ENCODE measurements at regions not wholly inside any gene's neighbourhood (a gene's known extent, or its start where the extent isn't known, plus 50 kb on each side); places are given as distances from the start of the nearest gene placed in this dataset.

- no peak for DNase-seq (ENCODE audit: low read depth)
Observed at GRCh38 chr12:75606956-75607355, 95.5 kb upstream of the KRR1 start.

DNA sequence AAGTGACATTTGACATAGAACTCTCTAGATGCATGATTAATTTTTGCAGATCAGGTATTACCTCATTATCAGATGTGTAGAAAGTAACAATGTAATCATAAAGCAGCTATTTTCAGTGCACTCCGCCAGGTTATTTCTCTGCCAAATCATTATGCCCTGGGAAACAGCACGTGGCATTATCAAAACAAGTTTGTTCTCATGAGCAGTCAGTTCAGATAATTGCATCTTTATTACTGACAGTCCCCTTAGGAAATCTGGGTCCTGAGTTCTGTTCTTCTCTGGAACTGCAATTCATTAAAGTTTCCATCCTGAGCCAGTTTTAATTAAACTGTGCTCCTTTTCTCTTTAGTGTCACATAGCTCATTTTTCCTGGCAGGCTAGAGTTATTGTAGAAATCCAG lies 94.7 kb upstream of the KRR1 start:
- no peak for DNase-seq (ENCODE audit: low read depth)

- peak; percentile 9 for DNase-seq (ENCODE audit: low read depth)
Observed at GRCh38 chr12:75603475-75603874, 92.1 kb upstream of the KRR1 start.

DNA sequence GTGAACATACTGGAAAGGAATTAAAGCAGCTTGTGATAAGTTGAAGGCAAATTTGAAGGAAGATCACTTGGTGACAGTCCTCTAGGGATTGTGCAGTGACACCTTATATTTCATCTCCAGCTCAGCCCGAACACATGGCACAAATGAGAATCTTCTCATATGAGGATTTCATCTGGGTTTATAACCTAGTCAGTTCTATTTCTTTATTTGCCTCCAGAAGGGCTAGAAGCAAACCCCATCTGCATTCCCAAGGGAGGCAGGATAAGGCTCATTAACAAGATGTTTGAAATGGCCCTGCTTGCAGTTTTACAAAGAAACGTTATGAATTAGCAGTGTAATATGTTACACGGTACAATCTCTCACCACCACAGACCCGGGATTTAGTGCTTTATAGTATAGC lies 90.7 kb upstream of the KRR1 start:
- no peak for DNase-seq (ENCODE audit: low read depth)

DNA sequence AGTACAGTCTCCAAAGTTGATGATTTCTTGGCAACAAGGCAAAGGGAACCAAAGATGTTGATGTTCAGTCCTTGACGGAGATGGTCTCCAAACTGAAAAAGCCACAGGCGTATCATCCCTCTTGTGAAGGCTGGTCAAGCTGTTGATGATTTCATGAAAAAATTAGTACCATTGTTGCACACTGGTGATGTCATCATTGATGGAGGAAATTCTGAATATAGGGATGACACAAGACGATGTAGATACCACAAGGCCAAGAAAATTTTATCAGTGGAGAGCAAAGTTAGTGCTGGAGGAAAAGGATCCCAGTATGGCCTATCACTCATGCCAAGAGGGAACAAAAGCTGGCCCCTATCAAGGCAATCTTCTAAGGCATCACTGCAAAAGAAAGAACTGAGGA lies 88.7 kb upstream of the KRR1 start:
- DNase-seq (ENCODE audit: low read depth), result no peak

DNA sequence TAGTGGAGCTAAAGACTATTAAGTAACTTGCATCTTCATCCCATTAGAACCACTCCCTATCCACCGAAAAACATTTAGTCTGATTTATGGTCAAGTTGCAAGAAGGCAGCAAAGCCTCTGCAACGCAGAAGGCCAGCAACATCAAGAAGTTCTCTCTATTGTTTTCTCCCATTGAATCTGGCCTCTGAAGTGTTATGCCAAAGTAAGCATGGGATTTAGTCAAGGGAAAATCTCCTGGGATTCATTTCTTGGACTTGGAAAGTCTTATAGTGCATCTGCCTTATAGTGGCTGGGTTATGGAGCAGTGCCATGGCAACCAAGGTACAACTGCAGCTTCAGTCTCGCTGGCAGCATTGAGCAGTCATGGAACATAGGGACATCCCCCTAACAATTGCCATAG lies 87.7 kb upstream of the KRR1 start:
- DNase-seq (ENCODE audit: low read depth), result no peak

DNA sequence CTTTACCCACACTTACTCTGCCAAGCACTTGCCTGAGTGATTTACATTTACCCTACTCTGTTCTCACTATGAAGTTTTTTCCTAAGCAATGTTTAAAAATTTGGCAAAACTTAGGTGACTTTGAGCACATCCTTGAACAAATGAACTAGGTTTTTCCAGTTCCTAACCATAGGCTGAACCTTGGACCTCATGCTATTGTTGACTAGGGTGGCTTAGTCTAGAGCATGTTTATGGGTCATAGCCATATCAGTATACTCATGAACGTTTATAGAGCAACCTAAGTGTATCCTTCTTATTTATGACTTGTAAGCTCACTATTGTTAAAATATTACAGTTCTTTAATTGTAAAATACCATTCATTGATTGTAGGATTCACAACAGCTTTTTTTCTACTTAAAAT lies 85.0 kb upstream of the KRR1 start:
- DNase-seq (ENCODE audit: low read depth), result no peak

DNA sequence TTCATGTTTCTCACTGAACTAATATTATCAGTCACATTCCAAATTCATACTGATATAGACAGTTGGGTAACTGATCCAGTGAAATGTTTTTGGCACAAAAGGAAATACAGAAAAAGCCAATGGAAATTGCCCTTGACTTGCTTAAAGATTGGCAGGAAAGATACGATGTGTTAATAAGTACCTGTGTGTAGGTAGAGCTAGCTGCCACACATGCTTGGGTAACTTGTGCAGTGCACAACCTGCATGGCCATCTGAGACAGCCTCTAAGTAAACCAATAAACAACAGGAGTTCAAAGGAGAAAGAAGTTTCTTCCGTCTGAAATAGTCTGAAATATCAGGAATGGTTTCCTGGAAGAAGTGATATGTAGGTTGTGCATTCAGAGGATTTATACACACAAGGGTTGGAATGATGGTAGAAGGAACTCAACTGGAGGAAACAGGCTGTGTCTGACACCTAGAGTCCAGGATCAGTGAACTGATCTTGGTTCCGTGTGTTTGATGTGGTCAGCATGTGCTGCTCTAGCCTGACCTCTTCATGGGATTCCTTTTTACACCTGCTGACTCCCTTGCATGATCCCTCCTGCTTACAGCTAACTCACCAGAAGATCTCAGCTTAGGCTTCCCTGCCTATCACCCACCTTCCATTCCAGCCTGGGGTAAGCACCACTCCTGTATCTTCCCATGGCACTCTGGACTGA lies 81.4 kb upstream of the KRR1 start:
- no peak for DNase-seq (ENCODE audit: low read depth)

- no peak for DNase-seq (ENCODE audit: low read depth)
Observed at GRCh38 chr12:75592086-75592485, 80.7 kb upstream of the KRR1 start.

- peak; percentile 20 for DNase-seq (ENCODE audit: low read depth)
Observed at GRCh38 chr12:75591628-75592027, 80.2 kb upstream of the KRR1 start.

DNA sequence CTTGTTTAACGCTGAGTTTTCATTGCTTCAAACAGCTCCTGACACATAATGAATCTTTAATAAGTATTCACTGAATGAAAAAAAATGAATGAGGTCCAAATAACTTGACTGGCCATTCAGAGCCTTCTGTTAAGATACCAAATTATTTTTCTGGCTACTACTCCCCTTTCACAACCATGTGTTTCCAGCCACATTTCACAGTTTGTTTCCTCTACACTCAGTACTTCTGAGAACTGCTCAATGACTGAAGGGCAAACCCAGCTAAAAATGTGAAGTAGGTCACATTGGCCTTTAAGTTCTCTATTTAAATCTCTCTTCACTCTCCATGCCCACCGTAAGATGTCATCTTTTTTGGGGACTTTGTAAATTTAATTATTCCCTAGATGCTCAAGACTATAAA lies 78.4 kb upstream of the KRR1 start:
- DNase-seq (ENCODE audit: low read depth), result no peak

DNA sequence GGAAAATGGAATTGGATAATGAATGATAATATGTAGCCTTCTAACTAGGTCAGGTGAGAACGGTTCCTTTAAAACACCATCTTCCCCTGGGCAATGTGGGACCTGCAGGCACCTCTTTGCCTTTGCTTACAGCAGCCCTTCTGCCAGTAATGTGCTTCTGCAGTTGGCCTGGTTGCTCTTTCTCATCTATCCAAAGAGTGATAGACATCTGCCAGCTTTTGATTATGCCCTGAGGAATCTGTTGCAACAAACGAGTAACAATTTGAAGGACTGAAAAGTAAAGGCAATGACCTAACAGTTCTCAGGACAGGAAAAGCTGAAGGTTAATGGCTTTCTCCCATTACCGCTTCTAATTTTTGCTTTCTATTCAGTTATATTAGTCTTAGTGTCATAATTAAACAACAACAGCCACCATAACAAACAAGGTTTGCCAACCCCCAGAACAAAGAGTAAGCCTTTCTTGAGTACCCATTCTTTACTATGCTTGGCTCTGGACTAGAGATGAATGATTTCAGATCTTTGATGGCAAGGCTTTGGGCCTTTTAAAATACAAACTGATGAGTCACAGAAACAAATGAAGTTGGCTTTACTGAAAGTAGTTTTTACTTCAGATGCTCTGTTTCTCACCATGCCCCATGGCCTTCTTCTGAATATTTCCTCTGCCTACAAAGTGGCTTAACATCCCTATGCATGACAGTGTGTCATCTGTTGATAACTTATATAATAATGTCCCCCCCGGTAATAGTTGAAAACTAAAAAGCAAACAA lies 76.1 kb upstream of the KRR1 start:
- DNase-seq (ENCODE audit: low read depth), result no peak

GRCh38 chr12:75585330-75585729 lies 73.9 kb upstream of the KRR1 start:
- peak; percentile 61 for DNase-seq (ENCODE audit: low read depth)

GRCh38 chr12:75583355-75583754 lies 71.9 kb upstream of the KRR1 start:
- no peak for DNase-seq (ENCODE audit: low read depth)

- no peak for DNase-seq (ENCODE audit: low read depth)
Observed at GRCh38 chr12:75581515-75581914, 70.1 kb upstream of the KRR1 start.

GRCh38 chr12:75579552-75579951 lies 68.1 kb upstream of the KRR1 start:
- no peak for DNase-seq (ENCODE audit: low read depth)

- DNase-seq (ENCODE audit: low read depth), result no peak
Observed at GRCh38 chr12:75578546-75578945, 67.1 kb upstream of the KRR1 start.

GRCh38 chr12:75577812-75578211 lies 66.4 kb upstream of the KRR1 start:
- no peak for DNase-seq (ENCODE audit: low read depth)

DNA sequence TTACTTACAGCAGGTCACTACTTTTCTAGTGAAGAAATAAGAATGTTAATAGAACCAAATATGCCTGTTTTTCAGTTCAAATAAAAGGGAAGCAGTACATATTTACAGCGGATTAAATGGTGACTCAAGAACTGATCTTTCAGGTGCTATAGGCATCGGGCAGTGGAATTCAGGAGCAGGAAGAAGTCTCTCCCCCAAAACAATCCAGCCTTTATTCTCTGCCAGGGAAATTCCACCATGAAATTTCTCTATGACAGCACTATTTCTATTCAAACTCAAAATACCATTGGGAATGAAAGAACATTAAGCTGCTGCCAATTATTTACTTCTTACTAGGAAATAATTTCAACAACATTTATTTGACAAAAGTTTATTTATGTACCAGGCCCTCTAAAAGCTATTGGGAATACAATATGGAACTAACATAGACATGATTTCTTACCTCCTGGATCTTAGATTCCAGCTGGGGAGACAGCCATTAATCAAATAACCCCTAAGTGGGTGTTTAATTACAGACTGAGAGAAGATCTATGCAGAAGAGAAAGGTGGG lies 60.3 kb upstream of the KRR1 start:
- DNase-seq (ENCODE audit: low read depth), result no peak

DNA sequence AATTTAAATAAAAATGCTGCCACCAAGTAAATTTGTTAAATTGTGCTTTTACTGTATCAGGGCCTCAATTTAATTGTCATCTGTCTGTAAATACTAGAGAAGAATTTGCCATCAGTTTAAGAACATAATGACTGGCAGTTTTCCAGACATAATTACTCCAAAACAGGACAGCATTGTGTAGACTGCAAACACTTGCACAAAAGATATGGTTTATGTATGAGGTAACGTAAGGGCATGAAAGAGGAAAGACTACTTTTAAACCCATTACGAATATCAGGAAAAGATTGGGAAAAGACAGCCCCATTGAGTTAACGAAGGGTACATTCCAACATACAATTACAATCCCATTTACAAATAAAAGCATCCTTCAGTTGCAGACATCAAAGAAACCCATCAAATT lies 59.8 kb upstream of the KRR1 start:
- DNase-seq (ENCODE audit: low read depth), result no peak

DNA sequence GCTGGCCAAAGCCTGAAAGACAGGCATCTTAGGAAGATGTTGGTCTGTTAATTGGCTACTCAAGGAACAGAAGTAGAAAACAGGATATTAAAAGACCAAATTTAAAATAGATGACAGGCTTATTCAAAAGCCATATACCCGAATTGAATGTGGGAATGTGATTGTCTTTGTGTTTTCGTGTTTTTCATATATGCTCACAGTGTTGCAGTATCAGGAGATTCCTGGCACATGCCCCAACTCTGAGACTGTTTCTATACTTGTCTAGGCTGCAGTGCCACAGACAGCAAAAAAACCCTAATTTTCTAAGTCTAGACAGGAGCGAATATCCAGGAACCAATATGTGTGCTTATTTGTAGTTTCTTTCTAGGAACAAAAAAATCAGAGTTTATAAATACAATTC lies 57.4 kb upstream of the KRR1 start:
- DNase-seq (ENCODE audit: low read depth), result no peak

GRCh38 chr12:75568393-75568792 lies 57.0 kb upstream of the KRR1 start:
- no peak for DNase-seq (ENCODE audit: low read depth)

DNA sequence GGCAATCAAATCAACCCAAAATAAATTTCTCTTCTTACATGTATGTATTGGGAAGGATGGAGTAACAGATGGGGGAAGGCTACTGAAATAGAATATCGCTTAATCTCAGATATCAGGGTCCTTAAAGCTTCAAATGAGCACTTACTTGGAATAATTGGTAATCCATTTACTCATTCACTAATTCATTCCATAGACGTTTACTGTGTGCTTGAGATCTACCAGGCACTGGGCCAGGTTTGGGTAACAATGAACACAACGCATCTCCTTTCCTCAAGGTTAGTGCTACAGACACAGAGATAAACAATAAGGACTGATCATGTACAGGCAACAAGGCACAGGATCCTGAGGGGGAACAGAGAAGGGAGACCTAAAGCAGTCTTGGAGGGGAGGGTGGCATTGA lies 54.4 kb upstream of the KRR1 start:
- DNase-seq (ENCODE audit: low read depth), result no peak

Data from Daoy (cell line).